ENCODE measurements at regions not wholly inside any gene's neighbourhood (a gene's known extent, or its start where the extent isn't known, plus 50 kb on each side); places are given as distances from the start of the nearest gene placed in this dataset.

DNA sequence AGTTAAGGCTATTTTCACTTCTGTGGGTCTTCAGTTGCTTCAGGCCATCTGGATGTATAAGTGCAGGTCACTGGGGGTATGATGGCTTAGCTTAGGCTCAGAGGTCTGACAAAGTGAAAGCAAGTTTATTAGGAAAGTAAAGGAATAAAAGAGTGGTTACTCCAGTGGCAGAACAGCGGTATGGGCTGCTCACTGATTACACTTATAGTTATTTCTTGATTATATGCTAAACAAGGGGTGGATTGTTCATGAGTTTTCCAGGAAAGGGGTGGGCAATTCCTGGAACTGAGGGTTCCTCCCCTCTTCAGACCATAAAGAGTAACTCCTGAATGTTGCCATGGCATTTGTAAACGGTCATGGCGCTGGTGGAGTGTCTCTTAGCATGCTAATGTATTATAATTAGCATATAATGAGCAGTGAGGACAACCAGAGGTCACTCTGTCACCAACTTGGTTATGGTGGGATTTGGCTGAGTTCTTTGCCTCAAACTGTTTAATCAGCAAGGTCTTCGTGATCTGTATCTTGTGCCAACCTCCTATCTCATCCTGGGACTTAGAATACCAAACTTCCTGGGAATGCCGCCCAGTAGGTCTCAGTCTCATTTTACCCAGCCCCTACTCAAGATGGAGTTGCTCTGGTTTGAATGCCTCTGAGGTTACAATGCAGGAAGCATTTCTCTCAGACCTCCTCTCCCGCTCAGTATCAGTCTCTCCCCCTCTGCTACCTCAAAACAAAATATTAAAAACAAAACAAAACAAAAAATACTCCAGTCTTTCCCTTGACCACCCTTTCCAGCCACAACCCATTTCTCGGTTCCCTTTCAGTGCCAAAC is 71.3 kb upstream of the SLC22A11 start:
- no TSS peak for BruUV-seq (replicated peaks)
- no peak overlapping the region for H3K4me2 ChIP-seq
- POLR2A ChIA-PET (ENCODE audit: unreplicated experiment) = no interaction called here
- no peak for DNase-seq
- no peaks in the 10 kb centered on the region for H4K20me1 ChIP-seq (ENCODE audit: insufficient read depth)
- H2AFZ ChIP-seq = no peak overlapping the region
- H3K27me3 ChIP-seq (ENCODE audit: insufficient read depth, low read depth) = peaks cover 95% of the 10 kb centered on the region
- CTCF ChIA-PET = no interaction called here
- H3F3A ChIP-seq (ENCODE audit: insufficient read depth, low read depth) = no peaks in the 10 kb centered on the region
- H3K36me3 ChIP-seq (ENCODE audit: low read depth) = no peaks in the 10 kb centered on the region
- no peaks in the 10 kb centered on the region for H3K4me1 ChIP-seq (replicated peaks; ENCODE audit: insufficient read depth)
- no peak overlapping the region for H3K27ac ChIP-seq
- no peak for TF ChIP-seq EZH2 (IDR thresholded peaks at IDR 0.05; ENCODE audit: low read depth)
- TF ChIP-seq, protein P1, sequence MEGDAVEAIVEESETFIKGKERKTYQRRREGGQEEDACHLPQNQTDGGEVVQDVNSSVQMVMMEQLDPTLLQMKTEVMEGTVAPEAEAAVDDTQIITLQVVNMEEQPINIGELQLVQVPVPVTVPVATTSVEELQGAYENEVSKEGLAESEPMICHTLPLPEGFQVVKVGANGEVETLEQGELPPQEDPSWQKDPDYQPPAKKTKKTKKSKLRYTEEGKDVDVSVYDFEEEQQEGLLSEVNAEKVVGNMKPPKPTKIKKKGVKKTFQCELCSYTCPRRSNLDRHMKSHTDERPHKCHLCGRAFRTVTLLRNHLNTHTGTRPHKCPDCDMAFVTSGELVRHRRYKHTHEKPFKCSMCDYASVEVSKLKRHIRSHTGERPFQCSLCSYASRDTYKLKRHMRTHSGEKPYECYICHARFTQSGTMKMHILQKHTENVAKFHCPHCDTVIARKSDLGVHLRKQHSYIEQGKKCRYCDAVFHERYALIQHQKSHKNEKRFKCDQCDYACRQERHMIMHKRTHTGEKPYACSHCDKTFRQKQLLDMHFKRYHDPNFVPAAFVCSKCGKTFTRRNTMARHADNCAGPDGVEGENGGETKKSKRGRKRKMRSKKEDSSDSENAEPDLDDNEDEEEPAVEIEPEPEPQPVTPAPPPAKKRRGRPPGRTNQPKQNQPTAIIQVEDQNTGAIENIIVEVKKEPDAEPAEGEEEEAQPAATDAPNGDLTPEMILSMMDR (conservative IDR thresholded peaks at IDR 0.05) = no peak
- H3K79me2 ChIP-seq (ENCODE audit: low read depth) = no peaks in the 10 kb centered on the region
- H3K9me2 ChIP-seq (ENCODE audit: insufficient read depth) = no peaks in the 10 kb centered on the region
- H3K9me3 ChIP-seq (ENCODE audit: insufficient read depth, low read depth) = no peaks in the 10 kb centered on the region
- intact Hi-C loops (cut with micrococcal nuclease; ENCODE audit: unreplicated experiment) = loop anchor here (5.0 kb wide), 1 partner anchor 127 kb away; the partner anchor contains the start of gene RPS6KA4
- H3K4me3 ChIP-seq = no peak overlapping the region

DNA sequence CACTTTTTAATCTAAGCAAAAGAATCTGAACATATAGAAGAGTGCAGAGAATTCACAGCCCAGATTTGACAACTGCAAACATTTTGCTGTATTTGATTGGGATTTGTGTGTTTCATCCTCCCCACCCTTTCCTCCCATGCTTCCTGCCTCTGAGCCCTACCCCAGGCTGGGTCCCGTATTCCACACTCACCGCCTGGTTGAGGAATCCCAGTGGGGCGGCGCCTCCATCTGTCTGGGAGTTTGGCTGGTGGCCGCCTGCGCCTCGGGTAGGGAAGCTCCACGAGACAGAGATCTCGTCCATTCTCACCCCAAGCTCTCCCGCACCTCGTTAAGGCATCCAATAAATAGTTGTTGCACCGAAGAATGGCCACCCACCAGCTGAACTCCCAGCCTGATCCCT is 70.7 kb upstream of the SLC22A11 start:
- H3F3A ChIP-seq (ENCODE audit: insufficient read depth, low read depth) = no peaks in the 10 kb centered on the region
- DNase-seq = no peak
- H3K27me3 ChIP-seq (ENCODE audit: insufficient read depth, low read depth) = peaks cover 95% of the 10 kb centered on the region
- no TSS peak for BruUV-seq (replicated peaks)
- no peaks in the 10 kb centered on the region for H3K4me1 ChIP-seq (replicated peaks; ENCODE audit: insufficient read depth)
- no peak overlapping the region for H2AFZ ChIP-seq
- H3K79me2 ChIP-seq (ENCODE audit: low read depth) = no peaks in the 10 kb centered on the region
- no peaks in the 10 kb centered on the region for H3K9me2 ChIP-seq (ENCODE audit: insufficient read depth)
- POLR2A ChIA-PET (ENCODE audit: unreplicated experiment) = no interaction called here
- CTCF ChIA-PET = no interaction called here
- H3K4me3 ChIP-seq = no peak overlapping the region
- intact Hi-C loops (cut with micrococcal nuclease; ENCODE audit: unreplicated experiment) = loop anchor here (5.0 kb wide), 1 partner anchor 128 kb away; the partner anchor contains the start of gene RPS6KA4
- H3K36me3 ChIP-seq (ENCODE audit: low read depth) = no peaks in the 10 kb centered on the region
- H4K20me1 ChIP-seq (ENCODE audit: insufficient read depth) = no peaks in the 10 kb centered on the region
- H3K27ac ChIP-seq = no peak overlapping the region
- H3K4me2 ChIP-seq = no peak overlapping the region
- no peaks in the 10 kb centered on the region for H3K9me3 ChIP-seq (ENCODE audit: insufficient read depth, low read depth)
- TF ChIP-seq, protein P1 (conservative IDR thresholded peaks at IDR 0.05) = no peak
- no peak for TF ChIP-seq EZH2 (IDR thresholded peaks at IDR 0.05; ENCODE audit: low read depth)

DNA sequence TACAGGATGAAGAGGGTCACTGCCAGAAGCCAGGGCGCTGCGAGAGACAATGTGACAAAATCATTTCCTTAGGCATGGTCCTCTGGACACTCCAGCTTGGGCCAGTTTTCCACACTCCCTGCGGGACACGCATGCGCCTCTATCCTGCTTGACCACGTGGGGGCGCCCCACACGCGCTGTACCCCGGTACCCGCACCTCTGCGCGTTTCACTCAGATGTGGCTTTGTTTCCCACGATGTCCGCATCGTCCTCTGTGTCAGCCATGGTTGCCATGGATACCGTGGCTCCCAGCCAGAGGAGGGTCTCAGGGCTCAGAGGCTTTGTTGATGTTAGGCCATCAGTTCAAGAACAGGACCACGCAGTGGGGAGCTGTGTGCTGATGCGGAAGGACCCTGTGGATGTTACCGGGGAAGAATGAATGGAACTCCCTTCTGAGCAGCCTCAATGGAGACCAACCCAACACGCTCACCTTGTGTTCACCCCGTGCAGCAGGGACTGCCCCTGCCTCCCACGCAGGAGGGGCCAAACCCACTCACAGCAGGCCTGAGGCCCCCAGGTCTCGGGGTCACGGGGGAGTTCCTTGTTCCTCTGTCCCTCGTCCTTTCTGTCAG is 65.8 kb upstream of the SLC22A11 start:
- POLR2A ChIA-PET (ENCODE audit: unreplicated experiment) = no interaction called here
- no TSS peak for BruUV-seq (replicated peaks)
- H3K27me3 ChIP-seq (ENCODE audit: insufficient read depth, low read depth) = peaks cover 94% of the 10 kb centered on the region
- H4K20me1 ChIP-seq (ENCODE audit: insufficient read depth) = no peaks in the 10 kb centered on the region
- CTCF ChIA-PET = no interaction called here
- no peak overlapping the region for H3K4me3 ChIP-seq
- no peak overlapping the region for H2AFZ ChIP-seq
- H3K27ac ChIP-seq = no peak overlapping the region
- no peaks in the 10 kb centered on the region for H3F3A ChIP-seq (ENCODE audit: insufficient read depth, low read depth)
- DNase-seq = peak in 1 of 2 experiments; percentile 63
- no peaks in the 10 kb centered on the region for H3K9me2 ChIP-seq (ENCODE audit: insufficient read depth)
- H3K79me2 ChIP-seq (ENCODE audit: low read depth) = no peaks in the 10 kb centered on the region
- intact Hi-C loops (cut with micrococcal nuclease; ENCODE audit: unreplicated experiment) = loop anchor here (5.0 kb wide), 1 partner anchor 133 kb away; the partner anchor contains the start of gene RPS6KA4
- no peaks in the 10 kb centered on the region for H3K36me3 ChIP-seq (ENCODE audit: low read depth)
- no peak for TF ChIP-seq EZH2 (IDR thresholded peaks at IDR 0.05; ENCODE audit: low read depth)
- TF ChIP-seq, protein P1 (conservative IDR thresholded peaks at IDR 0.05) = peak; percentile 72
- no peaks in the 10 kb centered on the region for H3K9me3 ChIP-seq (ENCODE audit: insufficient read depth, low read depth)
- no peak overlapping the region for H3K4me2 ChIP-seq
- no peaks in the 10 kb centered on the region for H3K4me1 ChIP-seq (replicated peaks; ENCODE audit: insufficient read depth)

All from PC-9 (cell line).